ENCODE measurements at regions not wholly inside any gene's neighbourhood (a gene's known extent, or its start where the extent isn't known, plus 50 kb on each side); places are given as distances from the start of the nearest gene placed in this dataset.

- H3K4me3 ChIP-seq (ENCODE audit: low read length) = no peak overlapping the region
- H3K27ac ChIP-seq (ENCODE audit: low read depth, low read length) = no peak overlapping the region
- intact Hi-C loops (cut with micrococcal nuclease) = no loop called here
- Mint-ChIP-seq H3K36me3 (no peaks in the 10 kb centered on the region), H3K27ac (no peak overlapping the region), H3K9me3 (no peaks in the 10 kb centered on the region), H3K4me3 (no peak overlapping the region), H3K27me3 (peaks cover 22 to 31% (median 25%) of the 10 kb centered on the region in 5 donors), H3K4me1 (peaks cover 0 to 7% (median 4%) of the 10 kb centered on the region in 7 donors)
- DNase-seq (no peak), ATAC-seq (no peak)
- POLR2A ChIA-PET = no interaction called here
- CTCF ChIA-PET = no interaction called here
- no peaks in the 10 kb centered on the region for H3K36me3 ChIP-seq (ENCODE audit: control insufficient read depth in 2 of 3, insufficient read depth in 3 of 3, low read length in 3 of 3)
- H3K27me3 ChIP-seq (ENCODE audit: control insufficient read depth in 2 of 2, insufficient read depth in 2 of 2, low read length in 2 of 2) = peaks cover 0 to 6% of the 10 kb centered on the region in 2 donors
- peaks cover 5 to 7% of the 10 kb centered on the region in 2 donors for H3K4me1 ChIP-seq (ENCODE audit: control insufficient read depth in 2 of 2, insufficient read depth in 2 of 2, low read length in 2 of 2)
- H3K9me3 ChIP-seq (ENCODE audit: control insufficient read depth in 2 of 3, low read length in 3 of 3) = no peaks in the 10 kb centered on the region
Observed at GRCh38 chr22:23517804-23518375, 62.2 kb downstream of the IGLL1 start.

GRCh38 chr22:23516304-23516703, 63.8 kb downstream of the IGLL1 start:
- no peak for DNase-seq
- no peak overlapping the region for H3K4me3 ChIP-seq (ENCODE audit: low read length)
- H3K36me3 Mint-ChIP-seq = no peaks in the 10 kb centered on the region
- H3K27me3 ChIP-seq (ENCODE audit: control insufficient read depth in 2 of 2, insufficient read depth in 2 of 2, low read length in 2 of 2) = peaks cover 0 to 2% of the 10 kb centered on the region in 2 donors
- peaks cover 0 to 5% (median 4%) of the 10 kb centered on the region in 7 donors for H3K4me1 Mint-ChIP-seq
- H3K36me3 ChIP-seq (ENCODE audit: control insufficient read depth in 2 of 3, insufficient read depth in 3 of 3, low read length in 3 of 3) = no peaks in the 10 kb centered on the region
- peaks cover 18 to 26% (median 25%) of the 10 kb centered on the region in 5 donors for H3K27me3 Mint-ChIP-seq
- H3K27ac Mint-ChIP-seq = no peak overlapping the region
- H3K9me3 Mint-ChIP-seq = no peaks in the 10 kb centered on the region
- intact Hi-C loops (cut with micrococcal nuclease) = no loop called here
- no peak overlapping the region for H3K27ac ChIP-seq (ENCODE audit: low read depth, low read length)
- no peak for ATAC-seq
- peaks cover 1 to 3% of the 10 kb centered on the region in 2 donors for H3K4me1 ChIP-seq (ENCODE audit: control insufficient read depth in 2 of 2, insufficient read depth in 2 of 2, low read length in 2 of 2)
- POLR2A ChIA-PET = no interaction called here
- CTCF ChIA-PET = no interaction called here
- no peak overlapping the region for H3K4me3 Mint-ChIP-seq
- no peaks in the 10 kb centered on the region for H3K9me3 ChIP-seq (ENCODE audit: control insufficient read depth in 2 of 3, low read length in 3 of 3)

GRCh38 chr22:23514322-23515038, 65.6 kb downstream of the IGLL1 start:
- Histone ChIP-seq H3K9me3 (ENCODE audit: control insufficient read depth in 2 of 3, low read length in 3 of 3) (no peaks in the 10 kb centered on the region), H3K4me3 (ENCODE audit: low read length) (no peak overlapping the region), H3K36me3 (ENCODE audit: control insufficient read depth in 2 of 3, insufficient read depth in 3 of 3, low read length in 3 of 3) (no peaks in the 10 kb centered on the region), H3K27ac (ENCODE audit: low read depth, low read length) (no peak overlapping the region), H3K27me3 (ENCODE audit: control insufficient read depth in 2 of 2, insufficient read depth in 2 of 2, low read length in 2 of 2) (no peaks in the 10 kb centered on the region), H3K4me1 (ENCODE audit: control insufficient read depth in 2 of 2, insufficient read depth in 2 of 2, low read length in 2 of 2) (no peaks in the 10 kb centered on the region)
- no peaks in the 10 kb centered on the region for H3K9me3 Mint-ChIP-seq
- ATAC-seq = no peak
- intact Hi-C loops (cut with micrococcal nuclease) = no loop called here
- ChIA-PET POLR2A (interaction anchor here (0.6 kb wide), 1 partner anchor 15 kb away, joined by 3 read pairs; no protein-coding TSS in a partner anchor), CTCF (interaction anchor here (0.7 kb wide), 1 partner anchor 581 kb away, joined by 4 read pairs; no protein-coding TSS in a partner anchor)
- no peak overlapping the region for H3K27ac Mint-ChIP-seq
- DNase-seq = no peak
- no peaks in the 10 kb centered on the region for H3K4me1 Mint-ChIP-seq
- no peaks in the 10 kb centered on the region for H3K36me3 Mint-ChIP-seq
- no peak overlapping the region for H3K4me3 Mint-ChIP-seq
- peaks cover 7 to 20% (median 17%) of the 10 kb centered on the region in 5 donors for H3K27me3 Mint-ChIP-seq

- H3K36me3 Mint-ChIP-seq = no peaks in the 10 kb centered on the region
- no peak overlapping the region for H3K27ac Mint-ChIP-seq
- no peaks in the 10 kb centered on the region for H3K9me3 Mint-ChIP-seq
- DNase-seq (no peak), ATAC-seq (no peak)
- CTCF ChIA-PET = no interaction called here
- peaks cover 5 to 13% (median 10%) of the 10 kb centered on the region in 5 donors for H3K27me3 Mint-ChIP-seq
- Histone ChIP-seq H3K9me3 (ENCODE audit: control insufficient read depth in 2 of 3, low read length in 3 of 3) (no peaks in the 10 kb centered on the region), H3K4me1 (ENCODE audit: control insufficient read depth in 2 of 2, insufficient read depth in 2 of 2, low read length in 2 of 2) (no peaks in the 10 kb centered on the region), H3K27me3 (ENCODE audit: control insufficient read depth in 2 of 2, insufficient read depth in 2 of 2, low read length in 2 of 2) (no peaks in the 10 kb centered on the region), H3K4me3 (ENCODE audit: low read length) (no peak overlapping the region), H3K27ac (ENCODE audit: low read depth, low read length) (no peak overlapping the region), H3K36me3 (ENCODE audit: control insufficient read depth in 2 of 3, insufficient read depth in 3 of 3, low read length in 3 of 3) (no peaks in the 10 kb centered on the region)
- POLR2A ChIA-PET = no interaction called here
- no peaks in the 10 kb centered on the region for H3K4me1 Mint-ChIP-seq
- intact Hi-C loops (cut with micrococcal nuclease) = no loop called here
- H3K4me3 Mint-ChIP-seq = no peak overlapping the region
Observed at GRCh38 chr22:23513705-23514104, 66.4 kb downstream of the IGLL1 start.

GRCh38 chr22:23513133-23513532, 67.0 kb downstream of the IGLL1 start:
- Mint-ChIP-seq H3K4me1 (no peaks in the 10 kb centered on the region), H3K4me3 (no peak overlapping the region), H3K27ac (no peak overlapping the region), H3K9me3 (no peaks in the 10 kb centered on the region), H3K36me3 (no peaks in the 10 kb centered on the region), H3K27me3 (peaks cover 2 to 9% (median 7%) of the 10 kb centered on the region in 5 donors)
- CTCF ChIA-PET = no interaction called here
- H3K27ac ChIP-seq (ENCODE audit: low read depth, low read length) = no peak overlapping the region
- no peaks in the 10 kb centered on the region for H3K36me3 ChIP-seq (ENCODE audit: control insufficient read depth in 2 of 3, insufficient read depth in 3 of 3, low read length in 3 of 3)
- no peaks in the 10 kb centered on the region for H3K9me3 ChIP-seq (ENCODE audit: control insufficient read depth in 2 of 3, low read length in 3 of 3)
- POLR2A ChIA-PET = no interaction called here
- H3K27me3 ChIP-seq (ENCODE audit: control insufficient read depth in 2 of 2, insufficient read depth in 2 of 2, low read length in 2 of 2) = no peaks in the 10 kb centered on the region
- ATAC-seq (no peak), DNase-seq (no peak)
- H3K4me1 ChIP-seq (ENCODE audit: control insufficient read depth in 2 of 2, insufficient read depth in 2 of 2, low read length in 2 of 2) = no peaks in the 10 kb centered on the region
- H3K4me3 ChIP-seq (ENCODE audit: low read length) = no peak overlapping the region
- intact Hi-C loops (cut with micrococcal nuclease) = no loop called here

DNA sequence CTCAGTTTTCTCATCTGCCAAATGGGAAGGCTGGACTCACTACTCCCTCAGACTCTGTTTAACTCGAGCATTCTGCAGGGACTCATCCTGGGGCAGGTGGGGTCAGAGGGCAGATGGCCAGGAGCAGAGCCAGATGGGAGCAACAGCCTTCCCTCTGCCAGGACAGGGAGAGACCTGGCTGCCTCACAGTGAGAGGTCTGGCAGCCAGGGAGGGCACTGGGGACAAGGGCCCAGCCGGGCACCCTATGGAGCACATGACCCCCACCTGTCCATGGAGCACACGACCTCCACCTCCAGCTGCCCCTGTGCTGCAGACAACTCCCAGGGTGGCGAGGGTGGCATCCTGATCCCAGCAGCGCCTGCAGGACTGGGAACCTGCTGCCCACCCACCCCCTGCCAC, 67.4 kb downstream of the IGLL1 start:
- H3K4me1 Mint-ChIP-seq = no peaks in the 10 kb centered on the region
- no peaks in the 10 kb centered on the region for H3K4me1 ChIP-seq (ENCODE audit: control insufficient read depth in 2 of 2, insufficient read depth in 2 of 2, low read length in 2 of 2)
- no peak overlapping the region for H3K4me3 ChIP-seq (ENCODE audit: low read length)
- ChIA-PET CTCF (no interaction called here), POLR2A (no interaction called here)
- H3K36me3 ChIP-seq (ENCODE audit: control insufficient read depth in 2 of 3, insufficient read depth in 3 of 3, low read length in 3 of 3) = no peaks in the 10 kb centered on the region
- H3K9me3 Mint-ChIP-seq = no peaks in the 10 kb centered on the region
- DNase-seq (no peak), ATAC-seq (no peak)
- H3K27me3 ChIP-seq (ENCODE audit: control insufficient read depth in 2 of 2, insufficient read depth in 2 of 2, low read length in 2 of 2) = no peaks in the 10 kb centered on the region
- no peaks in the 10 kb centered on the region for H3K36me3 Mint-ChIP-seq
- intact Hi-C loops (cut with micrococcal nuclease) = no loop called here
- H3K4me3 Mint-ChIP-seq = no peak overlapping the region
- H3K27ac ChIP-seq (ENCODE audit: low read depth, low read length) = no peak overlapping the region
- H3K27me3 Mint-ChIP-seq = peaks cover 1 to 5% (median 4%) of the 10 kb centered on the region in 5 donors
- no peak overlapping the region for H3K27ac Mint-ChIP-seq
- no peaks in the 10 kb centered on the region for H3K9me3 ChIP-seq (ENCODE audit: control insufficient read depth in 2 of 3, low read length in 3 of 3)

- intact Hi-C loops (cut with micrococcal nuclease) = no loop called here
- peaks cover 0 to 2% (median under 1%) of the 10 kb centered on the region in 5 donors for H3K27me3 Mint-ChIP-seq
- no peaks in the 10 kb centered on the region for H3K36me3 Mint-ChIP-seq
- H3K4me1 Mint-ChIP-seq = no peaks in the 10 kb centered on the region
- ATAC-seq (no peak), DNase-seq (no peak)
- Histone ChIP-seq H3K4me3 (ENCODE audit: low read length) (no peak overlapping the region), H3K36me3 (ENCODE audit: control insufficient read depth in 2 of 3, insufficient read depth in 3 of 3, low read length in 3 of 3) (no peaks in the 10 kb centered on the region), H3K27ac (ENCODE audit: low read depth, low read length) (no peak overlapping the region), H3K4me1 (ENCODE audit: control insufficient read depth in 2 of 2, insufficient read depth in 2 of 2, low read length in 2 of 2) (no peaks in the 10 kb centered on the region), H3K27me3 (ENCODE audit: control insufficient read depth in 2 of 2, insufficient read depth in 2 of 2, low read length in 2 of 2) (no peaks in the 10 kb centered on the region), H3K9me3 (ENCODE audit: control insufficient read depth in 2 of 3, low read length in 3 of 3) (no peaks in the 10 kb centered on the region)
- H3K4me3 Mint-ChIP-seq = no peak overlapping the region
- POLR2A ChIA-PET = no interaction called here
- CTCF ChIA-PET = no interaction called here
- H3K9me3 Mint-ChIP-seq = no peaks in the 10 kb centered on the region
- H3K27ac Mint-ChIP-seq = no peak overlapping the region
Observed at GRCh38 chr22:23512348-23512705, 67.8 kb downstream of the IGLL1 start.
